ENCODE measurements at regions not wholly inside any gene's neighbourhood (a gene's known extent, or its start where the extent isn't known, plus 50 kb on each side); places are given as distances from the start of the nearest gene placed in this dataset.

GRCh38 chr1:25054526-25055323, 124.6 kb upstream of the RUNX3 start:
- TF ChIP-seq RNF2 (IDR thresholded peaks at IDR 0.05; ENCODE audit: borderline replicate concordance, low read depth), result no peak
- no peak for TF ChIP-seq POLR2A (IDR thresholded peaks at IDR 0.05; ENCODE audit: low read length)
- TF ChIP-seq CBX8 (IDR thresholded peaks at IDR 0.05), result no peak
- no peak for TF ChIP-seq CTCF (IDR thresholded peaks at IDR 0.05)
- no peak for TF ChIP-seq HOXA7 (CRISPR knock-in tag; IDR thresholded peaks at IDR 0.05)
- no peak for TF ChIP-seq CEBPB (IDR thresholded peaks at IDR 0.05)
- TF ChIP-seq, protein P1, sequence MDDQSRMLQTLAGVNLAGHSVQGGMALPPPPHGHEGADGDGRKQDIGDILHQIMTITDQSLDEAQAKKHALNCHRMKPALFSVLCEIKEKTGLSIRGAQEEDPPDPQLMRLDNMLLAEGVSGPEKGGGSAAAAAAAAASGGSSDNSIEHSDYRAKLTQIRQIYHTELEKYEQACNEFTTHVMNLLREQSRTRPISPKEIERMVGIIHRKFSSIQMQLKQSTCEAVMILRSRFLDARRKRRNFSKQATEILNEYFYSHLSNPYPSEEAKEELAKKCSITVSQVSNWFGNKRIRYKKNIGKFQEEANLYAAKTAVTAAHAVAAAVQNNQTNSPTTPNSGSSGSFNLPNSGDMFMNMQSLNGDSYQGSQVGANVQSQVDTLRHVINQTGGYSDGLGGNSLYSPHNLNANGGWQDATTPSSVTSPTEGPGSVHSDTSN (IDR thresholded peaks at IDR 0.05), result no peak
- TF ChIP-seq, protein P2, sequence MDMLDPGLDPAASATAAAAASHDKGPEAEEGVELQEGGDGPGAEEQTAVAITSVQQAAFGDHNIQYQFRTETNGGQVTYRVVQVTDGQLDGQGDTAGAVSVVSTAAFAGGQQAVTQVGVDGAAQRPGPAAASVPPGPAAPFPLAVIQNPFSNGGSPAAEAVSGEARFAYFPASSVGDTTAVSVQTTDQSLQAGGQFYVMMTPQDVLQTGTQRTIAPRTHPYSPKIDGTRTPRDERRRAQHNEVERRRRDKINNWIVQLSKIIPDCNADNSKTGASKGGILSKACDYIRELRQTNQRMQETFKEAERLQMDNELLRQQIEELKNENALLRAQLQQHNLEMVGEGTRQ (IDR thresholded peaks at IDR 0.05), result no peak
- TF ChIP-seq GATA3 (IDR thresholded peaks at IDR 0.05; ENCODE audit: borderline replicate concordance), result no peak

All from A549 (cell line).